SK-N-SH treated with all-trans-retinoic acid at 6 μM for 48 hours (cell line): ENCODE measurements at regions not wholly inside any gene's neighbourhood (a gene's known extent, or its start where the extent isn't known, plus 50 kb on each side); places are given as distances from the start of the nearest gene placed in this dataset.
A peak's percentile ranks its signal among the peaks of the same experiment; 100 is the strongest.

Experiments
- TOX ChIP-seq: fragments of 250-450 bp; sonication (Bioruptor Pico); IDR thresholded peaks from 2 replicates; pipeline ENCODE4 v1.8.0; 2021; ENCODE audit warnings: mild to moderate bottlenecking, moderate library complexity, borderline replicate concordance
- TF ChIP-seq, protein P1 (sequence below): fragments of 250-450 bp; sonication (Bioruptor Pico); IDR thresholded peaks from 2 replicates; pipeline ENCODE4 v1.8.0; 2020; ENCODE audit warnings: mild to moderate bottlenecking, moderate library complexity, borderline replicate concordance

DNA sequence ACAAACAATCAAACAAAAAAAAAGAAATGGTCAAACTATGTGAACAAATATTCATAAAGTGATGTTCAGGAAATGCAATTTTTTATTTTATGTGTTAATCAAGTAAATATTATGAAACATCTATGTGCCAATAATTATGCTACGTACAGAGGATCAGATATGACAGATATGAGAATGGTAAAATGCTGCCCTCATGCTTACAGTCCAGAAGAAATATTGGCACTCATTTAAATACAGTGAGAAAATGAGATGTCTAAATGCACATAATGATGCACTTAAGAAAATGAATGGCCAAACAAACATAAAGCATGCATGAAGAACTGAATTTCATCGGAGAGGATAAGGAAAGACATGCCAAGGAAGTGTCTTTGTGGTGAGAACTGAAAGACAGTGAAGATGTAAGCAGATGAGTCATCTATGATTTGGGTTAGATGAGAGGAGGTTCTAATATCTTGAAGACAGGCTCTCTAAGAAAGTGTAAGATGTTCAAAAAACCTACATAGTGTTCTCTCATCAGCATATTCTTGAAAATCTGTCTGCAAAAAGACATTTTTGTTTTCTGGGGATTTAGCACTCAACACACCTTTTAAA lies 1231.1 kb upstream of the ACO1 start:
- TF ChIP-seq TOX (CRISPR knock-in tag): peak; percentile 82; the same call in 1 of the 2 replicates
- TF ChIP-seq, protein P1, sequence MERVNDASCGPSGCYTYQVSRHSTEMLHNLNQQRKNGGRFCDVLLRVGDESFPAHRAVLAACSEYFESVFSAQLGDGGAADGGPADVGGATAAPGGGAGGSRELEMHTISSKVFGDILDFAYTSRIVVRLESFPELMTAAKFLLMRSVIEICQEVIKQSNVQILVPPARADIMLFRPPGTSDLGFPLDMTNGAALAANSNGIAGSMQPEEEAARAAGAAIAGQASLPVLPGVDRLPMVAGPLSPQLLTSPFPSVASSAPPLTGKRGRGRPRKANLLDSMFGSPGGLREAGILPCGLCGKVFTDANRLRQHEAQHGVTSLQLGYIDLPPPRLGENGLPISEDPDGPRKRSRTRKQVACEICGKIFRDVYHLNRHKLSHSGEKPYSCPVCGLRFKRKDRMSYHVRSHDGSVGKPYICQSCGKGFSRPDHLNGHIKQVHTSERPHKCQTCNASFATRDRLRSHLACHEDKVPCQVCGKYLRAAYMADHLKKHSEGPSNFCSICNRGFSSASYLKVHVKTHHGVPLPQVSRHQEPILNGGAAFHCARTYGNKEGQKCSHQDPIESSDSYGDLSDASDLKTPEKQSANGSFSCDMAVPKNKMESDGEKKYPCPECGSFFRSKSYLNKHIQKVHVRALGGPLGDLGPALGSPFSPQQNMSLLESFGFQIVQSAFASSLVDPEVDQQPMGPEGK (CRISPR knock-in tag): no peak
